ENCODE measurements at regions not wholly inside any gene's neighbourhood (a gene's known extent, or its start where the extent isn't known, plus 50 kb on each side); places are given as distances from the start of the nearest gene placed in this dataset.
"Not testable (repeated sequence)": the region's sequence is repeated elsewhere in the genome, so short reads cannot be mapped to it uniquely, and the experiment has no call there.

GRCh38 chr20:51126337-51126736, 103.4 kb upstream of the KCNG1 start:
- Histone ChIP-seq H3K4me3 (ENCODE audit: low read length) (no peak overlapping the region), H3K9ac (ENCODE audit: low read length) (no peak overlapping the region), H3K27ac (ENCODE audit: low read length) (no peak overlapping the region), H3K4me2 (ENCODE audit: low read depth, low read length, poor library complexity, severe bottlenecking) (no peak overlapping the region), H3K9me3 (ENCODE audit: low read length) (no peaks in the 10 kb centered on the region), H3K9me2 (replicated peaks; ENCODE audit: insufficient read depth, low read length) (no peaks in the 10 kb centered on the region), H4K20me1 (ENCODE audit: insufficient read depth, low read depth, low read length) (no peaks in the 10 kb centered on the region), H3K4me1 (ENCODE audit: low read length) (no peaks in the 10 kb centered on the region), H2AFZ (ENCODE audit: low read length) (no peak overlapping the region), H3K36me3 (ENCODE audit: insufficient read depth, low read length) (no peaks in the 10 kb centered on the region), H3K27me3 (ENCODE audit: low read length) (no peaks in the 10 kb centered on the region), H3K79me2 (ENCODE audit: low read length) (no peaks in the 10 kb centered on the region)
- no peak for DNase-seq

DNA sequence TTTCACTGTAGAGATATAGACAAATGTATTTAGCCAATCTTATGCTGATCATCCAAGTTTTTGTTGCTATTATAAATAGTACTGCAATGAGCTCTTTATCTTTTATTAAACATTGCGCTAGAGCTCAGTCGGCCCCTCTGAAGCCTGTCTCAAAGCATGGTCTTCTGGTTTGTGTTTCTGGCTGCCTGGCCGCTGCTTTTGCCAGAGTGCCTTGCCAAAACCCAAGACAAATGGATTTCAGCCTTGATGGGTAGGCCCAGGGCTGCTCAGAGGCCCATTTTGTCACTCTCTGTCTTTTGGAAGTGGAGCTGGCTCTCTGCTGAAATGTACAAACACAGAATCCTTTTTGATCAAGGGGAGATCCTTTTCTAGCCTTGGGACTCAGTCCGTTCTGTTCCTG, 102.9 kb upstream of the KCNG1 start:
- no peak for DNase-seq
- Histone ChIP-seq H3K9me3 (ENCODE audit: low read length) (no peaks in the 10 kb centered on the region), H2AFZ (ENCODE audit: low read length) (no peak overlapping the region), H4K20me1 (ENCODE audit: insufficient read depth, low read depth, low read length) (no peaks in the 10 kb centered on the region), H3K27ac (ENCODE audit: low read length) (no peak overlapping the region), H3K27me3 (ENCODE audit: low read length) (no peaks in the 10 kb centered on the region), H3K4me3 (ENCODE audit: low read length) (no peak overlapping the region), H3K9ac (ENCODE audit: low read length) (no peak overlapping the region), H3K4me2 (ENCODE audit: low read depth, low read length, poor library complexity, severe bottlenecking) (no peak overlapping the region), H3K79me2 (ENCODE audit: low read length) (no peaks in the 10 kb centered on the region), H3K9me2 (replicated peaks; ENCODE audit: insufficient read depth, low read length) (no peaks in the 10 kb centered on the region), H3K4me1 (ENCODE audit: low read length) (no peaks in the 10 kb centered on the region), H3K36me3 (ENCODE audit: insufficient read depth, low read length) (no peaks in the 10 kb centered on the region)

GRCh38 chr20:51125105-51125504, 102.2 kb upstream of the KCNG1 start:
- no peak for DNase-seq
- H3K4me2 ChIP-seq (ENCODE audit: low read depth, low read length, poor library complexity, severe bottlenecking): no peak overlapping the region
- no peak overlapping the region for H2AFZ ChIP-seq (ENCODE audit: low read length)
- no peak overlapping the region for H3K4me3 ChIP-seq (ENCODE audit: low read length)
- H3K36me3 ChIP-seq (ENCODE audit: insufficient read depth, low read length): no peaks in the 10 kb centered on the region
- H3K27ac ChIP-seq (ENCODE audit: low read length): no peak overlapping the region
- no peaks in the 10 kb centered on the region for H3K79me2 ChIP-seq (ENCODE audit: low read length)
- H4K20me1 ChIP-seq (ENCODE audit: insufficient read depth, low read depth, low read length): no peaks in the 10 kb centered on the region
- no peaks in the 10 kb centered on the region for H3K9me2 ChIP-seq (replicated peaks; ENCODE audit: insufficient read depth, low read length)
- no peak overlapping the region for H3K9ac ChIP-seq (ENCODE audit: low read length)
- no peaks in the 10 kb centered on the region for H3K27me3 ChIP-seq (ENCODE audit: low read length)
- no peaks in the 10 kb centered on the region for H3K9me3 ChIP-seq (ENCODE audit: low read length)
- H3K4me1 ChIP-seq (ENCODE audit: low read length): no peaks in the 10 kb centered on the region

GRCh38 chr20:51123887-51124286, 101.0 kb upstream of the KCNG1 start:
- not testable (repeated sequence) for H3K27ac ChIP-seq (ENCODE audit: low read length); H3K9ac ChIP-seq (ENCODE audit: low read length); H3K9me2 ChIP-seq (replicated peaks; ENCODE audit: insufficient read depth, low read length); H3K4me2 ChIP-seq (ENCODE audit: low read depth, low read length, poor library complexity, severe bottlenecking); H3K4me3 ChIP-seq (ENCODE audit: low read length); H3K79me2 ChIP-seq (ENCODE audit: low read length); H4K20me1 ChIP-seq (ENCODE audit: insufficient read depth, low read depth, low read length); DNase-seq; H2AFZ ChIP-seq (ENCODE audit: low read length); H3K4me1 ChIP-seq (ENCODE audit: low read length); H3K27me3 ChIP-seq (ENCODE audit: low read length); H3K9me3 ChIP-seq (ENCODE audit: low read length); H3K36me3 ChIP-seq (ENCODE audit: insufficient read depth, low read length)

DNA sequence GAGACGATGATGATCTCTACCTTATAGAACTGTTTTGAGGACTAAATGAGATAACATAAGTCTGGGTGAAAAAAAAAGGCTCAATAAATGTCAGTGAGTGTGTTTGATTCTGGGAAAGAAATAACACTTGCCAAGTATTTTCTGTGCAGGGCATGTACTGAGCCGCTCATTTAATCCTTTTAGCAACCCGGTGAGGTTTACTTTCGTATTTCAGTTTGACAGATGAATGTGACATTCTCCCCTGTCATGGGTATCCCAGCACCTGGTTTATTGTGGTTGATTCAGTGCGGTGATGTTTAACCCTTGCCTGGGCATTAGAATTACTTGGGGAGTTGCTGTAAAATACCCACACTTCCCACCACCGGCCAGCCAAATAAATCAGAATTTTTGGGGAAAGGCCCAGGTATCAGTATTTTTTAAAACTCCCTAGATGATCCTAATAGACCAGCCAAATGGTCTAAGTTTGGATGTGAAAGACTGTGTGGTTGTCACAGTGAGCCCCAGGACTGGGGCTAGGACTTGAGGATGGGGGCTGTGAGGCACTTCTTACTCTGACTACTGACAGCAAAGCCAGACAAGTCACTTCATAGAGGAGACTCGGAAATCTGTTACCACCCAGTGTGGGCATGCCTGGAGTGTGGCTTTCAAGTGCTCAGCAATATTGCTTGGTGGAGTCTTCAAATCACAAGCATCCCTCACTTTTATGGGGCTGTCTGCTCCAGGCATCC, 100.2 kb upstream of the KCNG1 start:
- no peak for DNase-seq
- Histone ChIP-seq H2AFZ (ENCODE audit: low read length) (no peak overlapping the region), H3K79me2 (ENCODE audit: low read length) (no peaks in the 10 kb centered on the region), H3K4me2 (ENCODE audit: low read depth, low read length, poor library complexity, severe bottlenecking) (no peak overlapping the region), H3K27ac (ENCODE audit: low read length) (no peak overlapping the region), H3K4me1 (ENCODE audit: low read length) (no peaks in the 10 kb centered on the region), H3K36me3 (ENCODE audit: insufficient read depth, low read length) (no peaks in the 10 kb centered on the region), H4K20me1 (ENCODE audit: insufficient read depth, low read depth, low read length) (no peaks in the 10 kb centered on the region), H3K9me3 (ENCODE audit: low read length) (no peaks in the 10 kb centered on the region), H3K9ac (ENCODE audit: low read length) (no peak overlapping the region), H3K9me2 (replicated peaks; ENCODE audit: insufficient read depth, low read length) (no peaks in the 10 kb centered on the region), H3K27me3 (ENCODE audit: low read length) (no peaks in the 10 kb centered on the region), H3K4me3 (ENCODE audit: low read length) (no peak overlapping the region)

DNA sequence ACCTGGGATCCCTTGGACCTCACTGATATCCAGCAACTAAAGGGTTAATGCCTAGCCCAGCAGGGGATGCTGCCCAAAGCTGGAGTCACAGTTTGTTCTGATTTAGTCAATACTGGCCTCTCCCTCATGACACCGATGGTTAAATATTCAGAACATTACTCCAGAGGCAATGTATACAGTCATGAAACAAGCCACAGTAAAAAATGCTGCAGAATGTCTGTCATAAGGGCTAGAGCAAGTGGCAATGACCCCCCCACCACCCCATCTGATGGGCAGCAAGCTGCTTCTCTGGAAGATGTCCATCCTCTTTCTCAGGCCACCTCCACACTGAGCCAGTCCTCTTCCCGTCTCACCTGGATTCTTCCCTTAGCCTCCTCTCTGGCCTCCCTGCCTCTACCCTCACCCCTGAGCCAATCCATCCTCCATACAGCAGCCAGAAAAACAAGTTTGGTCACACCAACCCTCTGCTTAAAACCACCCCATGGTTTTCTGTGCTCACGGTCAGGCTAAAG, 99.0 kb upstream of the KCNG1 start:
- no peak overlapping the region for H3K9ac ChIP-seq (ENCODE audit: low read length)
- DNase-seq: no peak
- H3K9me3 ChIP-seq (ENCODE audit: low read length): no peaks in the 10 kb centered on the region
- no peak overlapping the region for H3K27ac ChIP-seq (ENCODE audit: low read length)
- H3K4me3 ChIP-seq (ENCODE audit: low read length): no peak overlapping the region
- H3K4me1 ChIP-seq (ENCODE audit: low read length): no peaks in the 10 kb centered on the region
- H4K20me1 ChIP-seq (ENCODE audit: insufficient read depth, low read depth, low read length): no peaks in the 10 kb centered on the region
- H3K36me3 ChIP-seq (ENCODE audit: insufficient read depth, low read length): no peaks in the 10 kb centered on the region
- no peaks in the 10 kb centered on the region for H3K27me3 ChIP-seq (ENCODE audit: low read length)
- no peaks in the 10 kb centered on the region for H3K79me2 ChIP-seq (ENCODE audit: low read length)
- H3K4me2 ChIP-seq (ENCODE audit: low read depth, low read length, poor library complexity, severe bottlenecking): no peak overlapping the region
- no peaks in the 10 kb centered on the region for H3K9me2 ChIP-seq (replicated peaks; ENCODE audit: insufficient read depth, low read length)
- H2AFZ ChIP-seq (ENCODE audit: low read length): no peak overlapping the region

GRCh38 chr20:51121272-51121671, 98.4 kb upstream of the KCNG1 start:
- Histone ChIP-seq H3K9me2 (replicated peaks; ENCODE audit: insufficient read depth, low read length) (no peaks in the 10 kb centered on the region), H3K27ac (ENCODE audit: low read length) (no peak overlapping the region), H3K36me3 (ENCODE audit: insufficient read depth, low read length) (no peaks in the 10 kb centered on the region), H2AFZ (ENCODE audit: low read length) (no peak overlapping the region), H3K4me3 (ENCODE audit: low read length) (no peak overlapping the region), H3K9ac (ENCODE audit: low read length) (no peak overlapping the region), H3K79me2 (ENCODE audit: low read length) (no peaks in the 10 kb centered on the region), H3K27me3 (ENCODE audit: low read length) (no peaks in the 10 kb centered on the region), H3K4me1 (ENCODE audit: low read length) (no peaks in the 10 kb centered on the region), H4K20me1 (ENCODE audit: insufficient read depth, low read depth, low read length) (no peaks in the 10 kb centered on the region), H3K4me2 (ENCODE audit: low read depth, low read length, poor library complexity, severe bottlenecking) (no peak overlapping the region), H3K9me3 (ENCODE audit: low read length) (no peaks in the 10 kb centered on the region)
- no peak for DNase-seq

- no peaks in the 10 kb centered on the region for H3K79me2 ChIP-seq (ENCODE audit: low read length)
- H2AFZ ChIP-seq (ENCODE audit: low read length): no peak overlapping the region
- no peak overlapping the region for H3K27ac ChIP-seq (ENCODE audit: low read length)
- H3K4me1 ChIP-seq (ENCODE audit: low read length): no peaks in the 10 kb centered on the region
- no peak for DNase-seq
- H3K27me3 ChIP-seq (ENCODE audit: low read length): no peaks in the 10 kb centered on the region
- no peaks in the 10 kb centered on the region for H4K20me1 ChIP-seq (ENCODE audit: insufficient read depth, low read depth, low read length)
- no peak overlapping the region for H3K4me3 ChIP-seq (ENCODE audit: low read length)
- no peaks in the 10 kb centered on the region for H3K9me3 ChIP-seq (ENCODE audit: low read length)
- no peak overlapping the region for H3K4me2 ChIP-seq (ENCODE audit: low read depth, low read length, poor library complexity, severe bottlenecking)
- no peaks in the 10 kb centered on the region for H3K9me2 ChIP-seq (replicated peaks; ENCODE audit: insufficient read depth, low read length)
- H3K9ac ChIP-seq (ENCODE audit: low read length): no peak overlapping the region
- H3K36me3 ChIP-seq (ENCODE audit: insufficient read depth, low read length): no peaks in the 10 kb centered on the region
These were observed 98.0 kb upstream of the KCNG1 start for GRCh38 chr20:51120868-51121267.

Measured in Karpas-422 (cell line).